GM18520 (cell line): ENCODE measurements at regions not wholly inside any gene's neighbourhood (a gene's known extent, or its start where the extent isn't known, plus 50 kb on each side); places are given as distances from the start of the nearest gene placed in this dataset.
"Not testable (repeated sequence)": the region's sequence is repeated elsewhere in the genome, so short reads cannot be mapped to it uniquely, and the experiment has no call there.

ENCODE experiments used
- ATAC-seq: cut with Tn5 transposase; IDR thresholded peaks from one replicate; pipeline ENCODE4 v1.9.1; 2021; ENCODE audit not compliant: unreplicated experiment

DNA sequence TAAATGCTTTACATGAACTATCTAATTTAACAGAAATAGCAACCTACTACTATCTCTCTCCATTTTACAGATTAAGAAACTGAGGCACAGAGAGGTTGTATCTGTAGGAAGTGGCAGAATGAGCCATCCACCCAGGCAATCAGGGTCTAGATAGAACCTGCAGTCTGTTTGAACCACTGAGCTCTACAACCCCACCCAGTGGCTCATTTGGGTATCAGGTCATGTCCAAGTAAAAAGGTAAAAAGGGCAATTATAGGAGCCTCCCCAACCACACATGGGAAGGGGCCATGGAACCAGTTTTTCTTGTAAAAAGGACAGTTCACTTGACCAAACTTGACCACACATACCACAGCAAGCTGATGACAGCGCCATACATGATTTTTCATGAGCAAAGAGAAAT is 92.9 kb upstream of the SGCG start:
- no peak for ATAC-seq

- ATAC-seq = no peak
Measured at GRCh38 chr13:23098161-23098907, 82.4 kb upstream of the SGCG start.

DNA sequence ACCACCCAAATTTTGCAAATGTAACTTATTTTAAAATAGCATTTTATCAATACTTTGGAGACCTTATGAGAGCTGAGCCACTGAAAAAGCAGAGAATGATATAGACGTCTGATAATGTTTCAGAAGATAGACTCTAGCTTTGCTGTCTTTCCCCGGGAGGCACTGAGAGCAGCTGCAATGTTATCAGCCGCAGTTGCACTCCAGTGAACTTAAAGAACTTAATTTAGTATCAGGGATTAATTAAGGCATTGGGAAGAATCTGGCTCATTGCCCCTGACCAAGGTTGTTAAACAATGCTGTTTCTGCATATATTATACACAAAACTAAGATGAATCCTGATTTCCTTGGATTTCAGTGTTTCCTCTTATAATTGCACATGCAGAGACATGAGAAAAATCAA is 75.7 kb upstream of the SGCG start:
- ATAC-seq = no peak

- ATAC-seq = no peak
Measured at GRCh38 chr13:23107665-23108064, 73.1 kb upstream of the SGCG start.

DNA sequence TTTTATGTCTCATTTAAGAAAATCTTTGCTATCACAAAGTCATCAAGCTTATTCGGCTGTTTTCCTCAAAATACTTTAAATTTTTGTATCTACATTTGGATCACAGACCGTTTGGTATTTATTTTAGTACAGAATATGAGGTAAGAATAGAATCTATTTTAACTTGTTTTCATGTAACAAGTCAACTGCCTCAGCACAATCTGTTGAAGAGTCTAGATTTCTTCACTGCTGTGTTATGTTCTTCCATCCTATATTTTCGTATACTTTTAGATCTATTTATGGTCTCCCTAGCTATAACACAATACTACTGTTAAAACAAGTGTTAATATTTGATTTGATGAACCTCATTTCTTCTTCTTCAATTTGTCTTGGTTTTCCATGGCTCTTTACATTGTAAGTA is 61.6 kb upstream of the SGCG start:
- ATAC-seq = no peak

DNA sequence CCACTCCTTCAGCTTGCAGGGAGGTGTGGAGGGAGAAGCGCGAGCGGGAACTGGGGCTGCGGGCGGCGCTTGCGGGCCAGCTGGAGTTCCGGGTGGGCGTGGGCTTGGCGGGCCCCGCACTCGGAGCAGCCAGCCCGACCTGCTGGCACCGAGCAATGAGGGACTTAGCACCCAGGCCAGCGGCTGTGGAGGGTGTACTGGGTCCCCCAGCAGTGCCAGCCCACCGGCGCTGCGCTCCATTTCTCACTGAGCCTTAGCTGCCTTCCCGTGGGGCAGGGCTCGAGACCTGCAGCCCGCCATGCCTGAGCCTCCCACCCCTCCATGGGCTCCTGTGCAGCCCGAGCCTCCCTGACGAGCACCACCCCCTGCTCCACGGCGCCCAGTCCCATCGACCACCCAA is 53.2 kb upstream of the SGCG start:
- ATAC-seq = not testable (repeated sequence)

GRCh38 chr13:23129331-23129730 is 51.4 kb upstream of the SGCG start:
- no peak for ATAC-seq
